ENCODE measurements at regions not wholly inside any gene's neighbourhood (a gene's known extent, or its start where the extent isn't known, plus 50 kb on each side); places are given as distances from the start of the nearest gene placed in this dataset.

- TF ChIP-seq CTCF (IDR thresholded peaks at IDR 0.05; ENCODE audit: insufficient read depth, low read length) (no peak), POLR2AphosphoS5 (IDR thresholded peaks at IDR 0.05; ENCODE audit: low read depth) (no peak), GABPA (IDR thresholded peaks at IDR 0.05; ENCODE audit: low read depth) (no peak), REST (IDR thresholded peaks at IDR 0.05; ENCODE audit: insufficient replicate concordance, low read depth) (no peak)
Observed at GRCh38 chr2:175330195-175330594, 148.7 kb upstream of the ATP5MC3 start.

All from HL-60 (cell line).